Amniotic stem cell (primary cell): ENCODE measurements at regions not wholly inside any gene's neighbourhood (a gene's known extent, or its start where the extent isn't known, plus 50 kb on each side); places are given as distances from the start of the nearest gene placed in this dataset.
"Not testable (repeated sequence)": the region's sequence is repeated elsewhere in the genome, so short reads cannot be mapped to it uniquely, and the experiment has no call there.

Experiments used
- DNase-seq: peaks from one replicate; lab custom pipeline; 2025; lab: John Stamatoyannopoulos, UW

DNA sequence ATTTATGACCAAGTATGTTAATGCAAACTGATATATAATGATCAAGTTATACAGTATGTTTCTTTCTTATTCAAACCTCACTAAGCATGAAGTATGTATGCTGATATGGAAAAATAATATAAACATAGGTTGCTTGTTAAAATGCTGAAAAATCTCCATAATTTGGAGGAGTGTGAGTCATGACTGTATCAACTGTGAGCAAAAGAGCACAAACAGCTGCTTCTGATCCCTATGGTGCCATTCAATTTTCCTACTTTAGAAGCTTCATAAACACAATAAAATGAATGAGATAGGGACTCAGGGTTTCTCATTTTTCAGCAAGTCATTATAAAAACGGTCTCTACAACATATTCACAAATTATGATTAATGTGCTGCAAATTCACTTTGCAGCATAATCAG is 129.9 kb upstream of the TFPI start:
- no peak for DNase-seq

DNA sequence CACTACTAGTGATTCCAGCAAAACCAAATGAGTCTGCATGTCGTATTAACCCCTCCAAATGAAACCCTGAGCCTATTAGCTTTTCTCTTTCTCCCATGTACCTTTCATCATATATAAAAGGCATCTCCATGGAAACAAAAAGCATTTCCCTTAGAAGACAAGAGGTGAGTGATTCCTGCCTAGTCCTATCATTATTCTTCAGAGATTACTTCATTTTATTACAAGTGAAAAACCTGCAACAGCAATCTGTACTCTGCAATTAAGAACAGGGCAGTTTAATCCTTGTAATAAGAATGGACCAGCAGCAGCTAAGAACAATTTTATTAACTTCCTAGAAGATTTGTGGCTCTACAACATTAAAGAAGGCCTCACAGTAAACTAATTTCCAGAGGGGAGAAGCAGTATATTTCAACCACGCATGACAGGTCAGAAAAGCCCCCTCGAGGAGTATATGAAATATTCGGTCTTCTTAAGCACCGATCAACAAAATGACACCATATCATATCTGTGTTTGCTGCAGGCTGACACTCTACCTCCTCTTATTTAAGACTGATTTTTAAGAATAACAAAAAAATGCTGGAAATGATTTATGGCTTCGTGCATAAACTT is 132.3 kb upstream of the TFPI start:
- no peak for DNase-seq

DNA sequence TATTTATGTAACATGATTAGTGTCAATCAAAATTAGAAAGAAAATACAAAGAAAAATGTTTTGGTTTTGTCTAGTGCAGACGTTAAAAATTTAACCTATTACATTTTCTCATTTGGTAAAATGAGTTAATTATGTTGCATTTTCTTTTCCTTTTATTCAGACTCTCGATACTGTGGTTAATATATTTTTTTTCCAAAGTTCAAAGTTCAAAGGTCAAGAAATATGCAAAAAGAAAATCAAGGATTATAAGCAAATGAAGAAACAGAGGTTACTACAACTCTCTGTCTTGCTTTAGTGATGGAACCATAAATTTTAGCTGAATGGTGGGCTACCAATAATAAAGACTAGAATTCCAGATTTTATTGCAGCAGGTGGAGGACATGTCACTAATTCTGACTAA is 133.3 kb upstream of the TFPI start:
- DNase-seq: no peak

DNA sequence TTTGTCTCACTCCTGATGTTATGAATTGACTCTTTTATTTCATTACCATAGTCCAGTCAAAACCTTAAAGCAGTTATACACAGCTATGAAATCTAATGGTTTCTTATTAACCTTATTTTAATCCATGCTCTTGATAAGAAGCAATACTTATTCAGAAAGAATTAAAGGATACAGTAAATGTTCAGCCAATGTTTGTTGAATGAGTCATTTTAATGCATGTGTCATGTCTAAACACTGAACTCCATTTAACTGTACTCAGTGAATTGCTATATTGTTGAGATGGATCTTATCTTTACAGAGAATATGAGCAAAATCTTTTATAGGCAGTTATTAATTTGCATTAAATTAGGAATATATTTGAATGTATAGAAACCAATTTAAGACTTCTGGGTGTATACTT is 135.1 kb upstream of the TFPI start:
- DNase-seq: no peak

DNA sequence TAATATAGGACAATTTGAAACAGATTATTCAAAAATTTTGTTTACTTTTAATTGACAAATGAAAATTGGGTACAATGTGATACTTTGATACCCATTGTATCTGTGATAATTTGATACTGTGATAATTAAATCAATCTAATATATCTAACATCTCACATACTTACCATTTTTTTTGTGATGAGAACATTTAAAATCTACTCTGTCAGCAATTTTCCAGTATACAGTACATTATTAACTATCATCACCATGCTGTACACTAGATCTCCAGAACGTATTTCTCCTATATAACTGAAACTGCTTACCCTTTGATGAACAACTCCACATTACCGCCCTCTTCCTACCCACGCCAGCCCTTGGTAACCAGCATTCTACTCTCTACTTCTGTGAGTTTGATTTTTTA is 139.7 kb upstream of the TFPI start:
- DNase-seq: no peak

DNA sequence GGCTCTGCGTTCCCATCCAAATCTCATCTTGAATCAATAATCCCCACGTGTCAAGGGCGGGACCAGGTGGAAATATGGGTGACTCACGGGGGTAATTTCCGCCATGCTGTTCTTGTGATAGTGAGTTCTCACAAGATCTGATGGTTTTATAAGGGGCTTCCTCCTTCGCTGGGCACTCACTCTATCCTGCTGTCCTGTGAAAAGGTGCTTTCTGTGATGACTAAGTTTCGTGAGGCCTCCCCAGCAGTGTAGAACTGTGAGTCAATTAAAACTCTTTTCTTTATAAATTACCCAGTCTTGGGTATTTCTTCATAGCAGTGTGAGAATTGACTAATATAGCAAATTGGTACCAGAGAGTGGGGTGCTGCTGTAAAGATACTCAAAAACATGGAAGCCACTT is 142.4 kb upstream of the TFPI start:
- DNase-seq: not testable (repeated sequence)

DNA sequence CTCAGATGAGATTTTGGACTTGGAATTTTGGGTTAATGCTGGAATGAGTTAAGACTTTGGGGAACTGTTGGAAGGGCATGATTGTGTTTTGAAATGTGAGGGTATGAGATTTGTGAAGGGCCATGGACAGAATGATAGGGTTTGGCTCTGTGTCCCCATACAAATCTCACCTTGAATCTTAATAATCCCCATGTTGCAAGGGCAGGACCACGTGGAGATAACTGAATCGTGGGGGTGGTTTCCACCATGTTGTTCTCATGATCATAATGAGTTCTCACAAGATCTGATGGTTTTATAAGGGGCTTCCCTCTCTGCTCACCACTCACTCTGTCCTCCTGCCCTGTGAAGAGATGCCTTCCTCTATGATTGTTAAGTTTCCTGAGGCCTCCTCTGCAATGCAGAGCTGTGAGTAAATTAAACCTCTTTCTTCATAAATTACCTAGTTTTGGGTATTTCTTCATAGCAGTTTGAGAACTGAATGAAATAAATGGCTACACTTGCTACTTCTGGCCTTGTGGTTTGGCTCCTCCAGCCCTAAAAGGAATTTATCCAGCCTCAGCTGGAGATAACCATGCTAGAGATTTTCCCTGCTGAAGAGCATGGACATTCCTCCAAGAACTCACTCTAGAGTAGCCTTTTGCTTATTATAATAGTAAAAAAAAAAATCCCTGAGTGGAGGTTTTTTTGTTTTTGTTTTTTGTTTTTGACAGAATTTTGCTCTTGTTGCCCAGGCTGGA is 144.3 kb upstream of the TFPI start:
- no peak for DNase-seq

DNA sequence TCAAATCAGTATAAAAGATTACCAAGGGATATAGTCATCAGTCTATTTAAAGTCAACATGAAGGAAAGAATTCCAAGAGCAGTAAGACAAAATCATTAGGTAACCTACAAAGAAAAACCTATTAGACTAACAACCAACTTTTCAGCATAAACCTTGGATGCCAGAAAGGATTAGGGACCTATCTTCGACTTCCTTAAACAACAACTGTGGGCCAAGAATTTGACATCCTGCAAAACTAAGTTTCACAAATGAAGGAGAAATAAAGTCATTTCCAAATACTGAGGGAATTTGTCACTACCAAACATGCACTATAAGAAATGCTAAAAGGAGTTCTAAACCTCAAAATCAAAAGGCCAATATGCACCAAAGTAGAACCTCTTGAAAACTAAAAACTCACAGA is 147.9 kb upstream of the TFPI start:
- DNase-seq: no peak

DNA sequence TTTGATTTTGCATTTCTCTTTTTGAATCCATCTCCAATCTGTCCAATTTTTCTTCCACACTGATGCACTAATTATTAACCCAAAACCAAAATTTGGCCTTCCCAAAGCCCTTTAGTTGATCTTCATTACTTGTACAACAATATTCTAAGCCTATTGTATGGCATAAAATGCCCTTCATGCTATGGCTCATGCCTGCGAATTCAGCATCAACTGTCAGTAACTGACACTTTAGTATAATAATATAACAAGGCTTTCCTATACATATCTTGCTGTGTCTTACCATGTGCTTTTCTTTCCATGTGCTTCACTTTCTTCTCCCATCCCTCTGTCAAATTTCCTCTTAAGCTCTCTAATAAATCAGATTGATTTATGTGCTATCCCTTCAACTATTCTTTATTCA is 154.0 kb upstream of the TFPI start:
- no peak for DNase-seq

DNA sequence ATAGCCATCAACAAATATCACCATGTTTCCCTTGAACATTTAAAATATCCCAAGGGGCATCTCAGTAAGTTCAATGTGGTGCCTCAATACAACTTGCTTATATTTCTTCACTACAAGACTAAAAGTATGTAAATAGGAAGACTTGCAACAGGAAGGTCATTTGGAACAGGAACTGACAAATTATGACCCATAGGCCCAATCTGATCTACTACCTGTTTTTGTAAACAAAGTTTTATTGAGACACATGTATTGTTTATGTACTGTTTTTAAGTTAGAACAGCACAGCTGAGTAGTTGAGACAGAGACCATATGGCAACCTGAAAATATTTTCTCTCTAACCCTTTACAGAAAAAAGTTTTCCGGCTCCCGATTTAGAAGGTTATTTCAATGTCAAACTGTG is 154.8 kb upstream of the TFPI start:
- DNase-seq: no peak

DNA sequence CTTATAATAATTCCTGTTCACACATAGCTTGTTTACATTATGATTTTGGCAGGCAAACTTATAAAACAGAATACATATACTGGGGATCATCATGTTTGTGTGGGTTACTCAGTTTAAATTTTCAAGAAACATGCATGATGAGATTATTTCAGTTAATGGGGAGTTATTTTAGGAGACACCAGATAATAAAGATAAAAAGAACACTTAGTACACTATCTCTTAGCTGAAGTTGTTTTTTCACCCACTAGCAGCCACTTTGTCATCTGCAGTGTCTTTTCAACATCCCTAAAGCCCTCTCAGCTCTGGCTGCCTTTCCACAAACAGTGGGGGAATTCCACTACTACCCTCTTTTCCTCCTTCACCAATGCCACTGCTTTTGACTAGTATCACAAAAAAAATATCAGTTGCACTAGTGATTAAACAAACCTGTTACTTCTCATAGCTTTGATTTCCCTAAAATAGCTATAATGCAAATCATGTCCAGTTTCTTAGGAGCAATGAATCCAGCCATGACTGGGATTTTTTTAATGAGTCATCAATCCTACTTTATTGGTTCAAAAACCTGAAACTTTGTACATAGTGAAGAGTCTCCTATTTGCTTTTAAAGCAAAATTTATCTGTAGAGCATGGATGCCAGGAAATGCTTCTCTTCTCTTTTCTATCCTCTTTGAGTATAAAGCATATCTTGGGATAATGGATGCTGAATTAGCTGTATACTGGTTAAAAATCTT is 156.7 kb upstream of the TFPI start:
- no peak for DNase-seq

DNA sequence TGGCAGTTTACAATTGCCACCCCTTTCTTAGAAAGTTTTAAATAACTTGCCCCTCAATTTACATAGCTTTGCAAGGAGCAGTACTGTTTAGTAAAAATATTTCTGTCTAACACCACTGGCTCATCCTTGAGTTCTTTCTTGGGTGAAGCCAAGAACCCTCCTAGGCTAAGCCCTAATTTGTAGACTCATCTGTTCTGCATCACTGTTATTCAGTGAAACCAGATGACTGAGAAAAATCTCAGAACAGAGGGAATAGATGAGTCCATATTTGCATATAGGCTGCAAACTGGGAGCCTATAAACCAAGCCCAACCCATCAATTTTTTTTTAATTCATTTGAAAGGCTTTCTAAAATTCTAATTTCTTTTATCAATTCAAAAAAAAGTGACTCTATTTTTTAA is 161.4 kb upstream of the TFPI start:
- no peak for DNase-seq

DNA sequence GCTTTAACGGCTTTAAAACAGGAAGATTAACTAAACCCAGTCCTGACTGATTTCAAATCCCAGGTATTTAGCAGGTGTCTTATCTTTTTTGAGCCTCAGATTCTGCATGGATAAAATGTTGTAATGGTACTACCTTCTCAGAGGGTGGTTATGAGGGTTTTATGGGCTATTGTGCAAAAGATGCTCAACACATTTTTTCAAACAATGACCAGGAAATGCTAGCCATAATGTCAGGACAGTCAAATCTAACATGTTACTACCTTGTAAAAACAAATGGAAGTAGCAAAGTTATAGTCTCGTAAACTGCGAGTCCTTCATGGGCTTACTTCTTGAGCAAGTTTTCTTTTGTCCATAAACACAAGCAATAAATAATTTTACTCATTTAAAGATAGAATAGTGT is 162.1 kb upstream of the TFPI start:
- no peak for DNase-seq

DNA sequence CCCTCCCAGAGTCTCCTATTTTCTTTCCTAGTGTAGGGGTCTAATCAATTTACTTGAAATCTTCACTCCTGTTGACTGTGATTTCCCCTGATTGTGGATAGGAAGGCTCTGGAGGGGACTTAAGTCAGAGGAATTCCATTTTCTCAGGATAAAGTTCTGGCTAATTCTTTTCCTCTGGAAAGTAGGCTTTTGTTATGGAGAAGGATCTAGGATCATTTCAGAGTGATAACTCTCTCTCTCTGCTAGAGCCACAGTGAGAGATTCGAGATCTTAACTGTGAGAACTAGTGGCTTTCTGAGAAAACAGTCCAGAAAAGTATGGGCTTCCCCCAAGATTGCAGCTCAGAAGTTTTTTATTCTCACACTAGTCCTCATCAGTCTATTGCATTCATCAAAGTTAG is 163.9 kb upstream of the TFPI start:
- DNase-seq: no peak

DNA sequence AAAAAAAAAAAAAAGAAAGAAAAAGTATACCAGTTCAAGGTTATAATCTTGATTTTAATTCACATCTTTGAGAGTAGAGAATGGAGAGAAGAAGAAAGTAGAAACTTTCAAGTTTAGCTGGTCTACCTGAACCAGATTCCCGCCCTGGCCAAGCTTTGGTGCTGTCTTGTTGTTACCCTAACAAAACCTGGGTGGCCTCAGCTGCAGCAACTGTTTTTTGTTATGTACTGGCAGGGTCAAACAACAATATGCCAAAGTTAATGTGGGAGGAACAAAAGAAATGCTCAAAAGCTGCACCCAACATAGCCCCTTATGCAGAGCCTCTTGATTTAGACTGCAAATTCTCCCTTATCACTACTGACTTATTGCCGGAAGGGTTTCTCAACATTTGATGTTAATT is 165.3 kb upstream of the TFPI start:
- no peak for DNase-seq

DNA sequence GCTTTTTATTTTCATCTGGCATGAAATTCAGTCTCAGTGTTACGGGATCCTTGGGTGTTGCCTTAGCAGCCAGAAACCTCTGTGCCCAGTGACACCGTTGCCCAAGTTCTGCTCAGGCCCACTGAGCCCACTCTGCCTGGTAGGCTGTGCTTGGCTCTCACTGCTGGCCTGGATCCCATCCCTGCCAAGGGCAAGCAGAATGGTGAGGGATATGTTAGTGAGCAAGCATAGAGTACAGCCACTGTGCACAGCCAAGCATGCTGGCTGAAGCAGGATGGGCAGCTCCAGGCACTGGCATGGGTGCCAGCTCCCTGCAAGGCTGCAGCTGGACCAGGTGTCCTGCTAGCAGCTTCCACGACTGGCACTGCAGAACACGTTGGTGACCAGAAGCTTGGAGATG is 194.7 kb upstream of the TFPI start:
- DNase-seq: no peak

DNA sequence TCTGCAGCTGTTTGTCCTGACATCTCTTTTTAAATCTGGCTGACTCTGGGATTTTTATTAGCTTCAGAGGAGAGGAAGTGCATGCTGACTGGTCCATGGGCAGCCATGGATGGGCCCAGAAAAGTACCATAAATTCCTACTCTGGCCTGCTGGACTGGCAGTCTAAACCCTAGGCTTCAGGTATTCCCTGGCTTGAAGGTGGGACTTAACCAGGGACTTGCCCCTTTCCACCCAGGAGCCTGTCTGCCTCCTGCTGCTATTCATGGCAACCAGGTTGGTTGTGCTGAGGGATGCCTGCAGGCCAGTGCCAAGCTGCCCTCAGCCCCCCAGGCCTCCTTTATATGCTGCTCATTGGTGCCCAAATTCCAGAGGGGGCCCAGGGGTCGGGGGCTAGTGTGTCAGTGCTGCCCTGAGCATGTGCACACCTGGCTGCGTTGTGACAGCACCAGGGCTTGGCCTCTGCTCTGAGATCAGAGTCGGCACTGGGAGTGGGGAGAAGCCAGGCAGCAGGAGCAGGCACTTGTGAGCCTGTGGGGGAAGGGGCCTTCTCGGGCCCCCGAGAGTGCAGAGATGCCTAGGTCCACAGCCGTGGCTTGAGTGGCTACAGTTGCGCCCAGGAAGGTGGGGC is 195.7 kb upstream of the TFPI start:
- no peak for DNase-seq

DNA sequence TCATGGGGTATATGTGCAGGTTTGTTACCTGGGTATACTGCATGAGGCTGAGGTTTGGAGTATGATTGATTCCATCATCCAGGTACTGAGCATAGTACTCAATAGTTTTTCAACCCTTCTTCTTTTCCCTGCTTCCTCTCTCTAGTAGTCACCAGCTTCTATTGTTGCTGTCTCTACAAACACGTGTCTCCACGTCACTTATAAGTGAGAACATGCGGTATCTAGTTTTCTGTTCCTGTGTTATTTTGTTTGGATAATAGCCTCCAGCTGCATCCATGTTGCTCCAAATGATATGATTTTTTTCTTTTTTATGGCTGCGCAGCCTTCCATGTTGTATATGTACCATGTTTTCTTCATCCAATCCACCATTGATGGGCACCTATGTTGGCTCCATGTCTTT is 214.8 kb upstream of the TFPI start:
- DNase-seq: no peak

DNA sequence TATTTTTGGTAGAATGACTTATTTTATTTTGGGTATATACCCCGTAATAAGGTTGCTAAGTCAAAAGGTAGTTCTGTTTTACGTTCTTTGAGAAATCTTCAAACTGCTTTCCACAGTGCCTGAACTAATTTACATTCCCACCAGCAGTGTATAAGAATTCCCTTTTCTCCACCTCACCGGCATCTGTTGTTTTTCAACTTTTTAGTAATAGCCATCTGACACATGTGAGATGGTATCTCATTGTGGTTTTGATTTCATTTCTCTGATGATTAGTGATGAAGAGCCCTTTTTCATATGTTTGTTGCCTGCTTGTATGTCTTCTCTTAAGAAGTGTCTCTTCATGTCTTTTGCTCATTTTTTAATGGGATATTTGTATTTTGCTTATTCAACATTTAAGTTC is 215.2 kb upstream of the TFPI start:
- DNase-seq: no peak

DNA sequence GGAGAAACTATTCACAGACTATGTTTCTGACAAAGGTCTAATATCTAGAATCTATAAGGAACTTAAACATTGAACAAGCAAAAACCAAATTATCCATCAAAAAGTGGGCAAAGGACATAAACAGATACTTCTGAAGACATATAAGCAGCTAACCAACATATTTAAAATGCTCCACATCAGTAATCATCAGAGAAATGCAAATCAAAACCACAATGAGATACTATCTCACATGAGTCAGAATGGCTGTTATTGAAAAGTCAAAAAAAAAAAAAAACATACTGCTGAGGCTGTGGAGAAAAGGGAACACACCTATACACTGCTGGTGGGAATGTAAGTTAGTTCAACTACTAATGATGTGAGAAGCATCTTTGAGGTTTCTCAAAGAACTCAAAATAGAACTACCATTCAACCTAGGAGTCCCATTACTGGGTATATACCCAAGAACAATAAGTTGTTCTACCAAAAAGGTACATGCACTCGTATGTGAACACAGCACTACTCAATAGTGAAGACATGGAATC is 220.4 kb upstream of the TFPI start:
- peak; percentile 25 for DNase-seq

DNA sequence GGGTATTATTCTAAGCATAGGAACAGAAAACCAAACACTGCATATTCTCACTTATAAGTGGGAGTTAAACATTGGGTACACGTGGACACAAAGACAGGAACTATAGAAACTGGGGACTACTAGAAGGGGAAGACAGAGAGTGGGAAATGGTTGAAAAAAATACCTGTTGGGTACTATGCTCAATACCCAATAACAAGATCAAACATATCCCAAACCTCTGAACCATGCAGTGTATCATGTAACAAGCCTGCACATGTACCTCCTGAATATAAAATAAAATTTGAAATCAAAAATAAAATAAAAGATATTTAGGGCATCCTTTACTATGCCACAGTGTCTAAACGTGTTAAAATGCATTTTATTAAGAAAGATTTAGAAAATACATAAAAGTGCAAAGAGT is 221.0 kb upstream of the TFPI start:
- DNase-seq: no peak

DNA sequence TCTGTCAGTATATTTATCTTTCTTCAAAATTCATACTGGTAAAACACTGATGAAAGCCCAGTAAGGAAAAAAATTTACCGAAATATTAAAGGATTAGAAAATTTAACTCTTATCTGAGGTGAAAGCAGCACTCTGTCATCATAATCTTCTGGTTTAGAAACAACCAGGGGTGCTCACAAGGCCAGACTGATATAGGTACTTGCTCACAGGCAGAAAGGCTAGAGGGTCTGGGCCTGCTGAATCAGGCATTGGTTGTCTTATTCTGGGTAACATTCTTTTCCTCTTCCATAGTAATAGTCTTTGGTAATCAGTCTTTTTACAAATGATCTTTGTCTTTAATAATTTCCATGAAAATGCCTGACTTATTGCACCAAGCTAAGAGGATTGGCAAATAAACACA is 221.4 kb upstream of the TFPI start:
- no peak for DNase-seq

DNA sequence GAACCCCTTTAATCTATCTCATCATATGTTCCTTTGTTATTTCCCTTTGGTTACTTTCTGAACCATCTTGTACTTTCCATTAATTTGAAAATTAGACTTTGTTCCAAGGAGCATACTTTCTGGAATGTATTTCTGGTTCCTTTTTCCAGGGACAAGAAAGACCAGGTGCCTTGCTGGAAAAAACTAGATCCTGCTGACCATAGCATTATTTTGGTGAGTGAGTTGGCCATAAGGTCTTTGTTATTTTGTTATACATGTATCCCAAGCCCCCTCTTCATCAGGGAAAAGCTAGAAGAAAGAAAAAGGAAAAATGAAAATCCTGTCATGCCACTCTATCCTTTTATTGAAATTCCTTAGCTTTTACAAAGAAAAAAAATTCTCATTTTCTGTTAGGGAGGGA is 228.1 kb upstream of the TFPI start:
- no peak for DNase-seq
